ENCODE measurements at regions not wholly inside any gene's neighbourhood (a gene's known extent, or its start where the extent isn't known, plus 50 kb on each side); places are given as distances from the start of the nearest gene placed in this dataset.

GRCh38 chr13:107251341-107251740 is 683.4 kb upstream of the ARGLU1 start:
- DNase-seq (ENCODE audit: low spot score) = no peak

GRCh38 chr13:107250628-107251027 is 682.7 kb upstream of the ARGLU1 start:
- DNase-seq (ENCODE audit: low spot score) = no peak

DNA sequence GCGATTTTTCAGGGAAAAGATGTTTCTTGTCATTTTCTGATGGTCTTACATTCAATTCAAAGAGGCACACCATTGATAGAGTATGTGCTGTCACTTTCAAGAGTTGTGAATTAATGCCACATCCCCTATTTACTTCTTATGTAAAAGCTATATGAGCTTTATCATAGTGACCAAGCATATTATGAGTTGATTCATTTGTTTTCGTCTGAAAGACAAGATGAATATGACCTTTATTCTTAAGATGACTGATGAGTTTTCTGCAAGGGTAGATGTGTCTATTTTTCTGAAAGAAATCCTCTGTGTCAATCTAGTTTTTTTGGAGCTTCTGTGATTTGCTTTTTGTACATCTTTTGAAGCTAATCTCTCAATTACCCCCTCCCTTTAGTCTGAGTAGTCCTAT is 676.3 kb upstream of the ARGLU1 start:
- peak; percentile 44 for DNase-seq (ENCODE audit: low spot score)

- DNase-seq (ENCODE audit: low spot score) = no peak
Measured at GRCh38 chr13:107242138-107242537, 674.2 kb upstream of the ARGLU1 start.

- DNase-seq (ENCODE audit: low spot score) = no peak
Measured at GRCh38 chr13:107241381-107241780, 673.4 kb upstream of the ARGLU1 start.

DNA sequence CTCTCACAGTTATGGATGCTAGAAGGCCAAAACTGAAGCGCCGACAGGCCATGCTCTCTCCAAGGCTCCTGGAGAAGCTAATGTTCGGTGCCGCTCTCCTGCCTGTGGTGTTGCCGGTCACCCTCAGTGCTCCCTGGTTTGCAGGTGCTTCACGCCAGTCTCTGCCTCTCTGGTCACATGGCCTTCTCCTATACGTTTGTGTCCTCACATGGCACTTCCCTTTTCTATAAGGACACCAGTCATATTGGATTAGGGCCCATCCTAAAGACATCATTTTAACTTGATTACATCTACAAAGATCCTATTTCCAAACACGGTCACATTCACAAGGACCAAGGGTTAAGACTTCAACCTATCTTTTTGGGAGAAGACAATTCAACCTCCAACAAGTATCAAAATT is 671.3 kb upstream of the ARGLU1 start:
- DNase-seq (ENCODE audit: low spot score) = no peak

DNA sequence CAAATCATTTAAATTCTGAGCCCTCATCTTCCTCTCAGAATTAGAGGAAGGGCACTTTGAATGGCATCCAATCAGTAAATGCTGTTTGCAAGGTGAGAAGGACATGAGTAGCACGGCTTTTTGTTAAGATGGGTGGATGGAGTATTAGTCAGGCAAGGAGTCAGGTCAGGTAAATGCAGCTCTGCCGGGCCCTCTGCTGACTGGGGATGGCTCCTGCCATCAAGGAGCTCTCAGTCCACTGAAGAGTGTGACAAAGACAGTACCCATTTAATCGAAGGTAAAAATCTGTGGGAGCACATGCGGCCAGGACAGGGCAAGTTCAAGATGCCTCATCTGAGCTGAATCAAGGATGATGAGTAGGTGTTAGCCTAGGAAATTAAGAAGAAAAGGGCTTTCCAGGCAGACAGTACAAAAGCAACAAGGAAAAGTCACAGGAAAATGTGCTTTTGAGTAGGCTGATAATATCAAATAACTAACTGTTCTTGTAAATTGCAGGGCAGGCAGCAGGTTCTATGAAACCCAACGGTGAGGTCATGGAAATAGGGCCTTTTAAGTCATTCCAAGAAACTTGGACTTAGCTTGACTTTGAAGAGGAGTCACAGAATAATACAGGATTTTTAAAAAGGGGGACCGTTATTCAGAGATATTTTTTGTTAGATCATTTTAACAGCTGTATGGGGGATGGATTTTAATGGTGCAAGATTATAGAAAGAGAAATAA is 670.5 kb upstream of the ARGLU1 start:
- no peak for DNase-seq (ENCODE audit: low spot score)

DNA sequence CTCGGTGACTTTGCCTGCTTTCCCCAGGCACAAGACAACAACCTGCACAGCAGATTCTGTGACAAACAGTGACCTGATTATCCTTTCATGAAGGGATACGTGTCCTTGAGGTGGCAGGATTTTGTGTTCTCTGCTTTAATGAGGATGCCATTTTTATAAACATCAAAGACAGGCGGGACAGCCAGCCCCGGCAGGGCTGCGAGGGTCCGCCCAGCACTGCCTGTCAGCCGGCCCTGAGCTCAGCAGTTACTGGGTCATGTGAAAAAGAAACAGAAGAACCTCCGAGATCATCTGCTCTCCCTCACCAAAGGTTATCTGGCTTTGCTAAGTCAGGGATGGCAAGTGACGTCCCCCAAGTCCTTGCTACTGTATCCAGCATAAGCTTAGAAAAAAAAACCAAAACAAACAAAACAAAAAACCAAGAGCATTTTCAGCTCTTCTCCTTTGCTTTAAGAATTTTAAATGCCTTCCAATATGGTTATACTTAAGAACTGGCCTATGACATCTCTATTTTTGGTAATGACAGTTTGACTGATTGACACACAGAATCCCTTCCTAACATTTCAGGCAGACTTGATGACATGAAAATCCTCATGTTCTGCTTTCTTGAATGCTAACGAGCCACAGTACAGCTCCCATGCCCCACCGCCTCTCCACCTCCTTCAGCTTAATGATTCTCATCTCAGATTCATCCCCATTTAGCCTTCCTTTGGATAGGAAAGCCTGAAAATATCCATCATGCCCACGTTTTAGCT is 666.6 kb upstream of the ARGLU1 start:
- no peak for DNase-seq (ENCODE audit: low spot score)

- DNase-seq (ENCODE audit: low spot score) = no peak
Measured at GRCh38 chr13:107233541-107233940, 665.6 kb upstream of the ARGLU1 start.

DNA sequence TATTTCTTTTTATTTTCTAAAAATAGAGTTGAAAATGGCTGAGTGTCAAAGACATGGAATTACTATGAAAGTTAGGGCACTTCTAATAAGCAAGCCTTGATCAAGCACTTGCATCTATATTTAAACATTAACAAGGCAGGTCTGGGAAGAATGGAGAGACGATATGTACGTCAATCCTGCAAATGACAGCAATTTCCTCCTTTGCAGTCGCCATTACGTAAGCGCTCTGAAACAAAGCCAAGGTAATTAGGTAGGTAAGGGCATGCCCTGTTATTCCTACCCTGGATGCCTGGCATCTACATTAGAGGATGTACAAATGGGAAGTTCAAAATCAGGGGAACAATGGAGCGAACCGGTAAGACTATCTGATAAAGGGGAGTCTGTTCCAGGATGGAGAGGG is 664.0 kb upstream of the ARGLU1 start:
- DNase-seq (ENCODE audit: low spot score) = no peak

DNA sequence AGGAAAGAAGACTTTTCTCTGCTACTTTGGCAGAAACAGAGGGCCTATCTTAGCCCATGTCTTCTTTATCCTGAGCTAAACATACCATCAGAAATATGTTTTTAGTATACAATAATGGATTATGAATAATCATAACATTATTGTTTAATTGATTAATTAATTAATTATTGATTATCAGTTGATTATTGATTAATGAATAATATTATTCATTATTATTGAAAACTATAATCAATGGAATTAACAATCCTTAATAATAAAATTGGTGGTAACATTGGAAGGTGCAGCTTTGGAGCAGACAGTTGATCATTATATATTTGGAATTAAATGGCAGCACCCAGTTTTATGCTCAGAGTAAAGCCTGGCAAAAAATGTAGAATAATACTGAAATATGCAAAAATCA is 655.9 kb upstream of the ARGLU1 start:
- no peak for DNase-seq (ENCODE audit: low spot score)

DNA sequence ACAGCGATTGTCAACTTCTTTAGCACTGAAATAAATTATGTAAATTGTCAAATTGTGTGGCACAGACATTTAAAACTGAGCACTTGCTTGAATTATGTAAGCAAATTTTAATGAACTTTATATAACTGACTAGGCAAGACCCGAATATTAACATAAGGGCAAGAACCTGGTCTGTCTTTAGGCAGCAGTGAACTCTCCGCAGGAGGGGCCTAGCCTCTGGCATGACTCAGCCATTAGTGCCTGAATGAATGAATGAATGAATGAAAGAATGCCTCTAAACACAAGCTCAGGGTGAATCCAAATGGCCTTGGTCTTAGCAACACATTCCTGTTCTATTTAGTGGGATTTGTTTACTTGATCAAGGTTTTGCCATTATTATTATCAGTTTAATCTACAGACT is 654.7 kb upstream of the ARGLU1 start:
- DNase-seq (ENCODE audit: low spot score) = no peak

DNA sequence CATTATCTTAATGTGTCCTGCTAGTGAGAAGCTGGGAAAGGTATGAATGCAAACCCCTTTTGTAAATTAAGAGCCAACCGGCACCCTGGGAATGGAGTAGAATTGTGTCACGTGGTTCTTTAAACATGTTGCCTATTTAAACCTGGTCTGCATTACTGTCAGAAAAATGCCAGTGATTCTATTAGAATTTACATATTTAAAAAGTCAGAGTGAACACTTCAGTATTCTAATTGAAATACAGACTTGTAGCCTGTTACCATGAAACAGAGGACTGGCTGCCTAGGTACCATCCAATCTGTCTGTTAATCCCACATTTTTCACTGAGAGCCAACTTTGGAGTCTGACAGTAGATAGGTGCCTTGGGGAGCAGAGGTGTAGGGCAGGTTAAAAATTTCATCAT is 652.3 kb upstream of the ARGLU1 start:
- no peak for DNase-seq (ENCODE audit: low spot score)

DNA sequence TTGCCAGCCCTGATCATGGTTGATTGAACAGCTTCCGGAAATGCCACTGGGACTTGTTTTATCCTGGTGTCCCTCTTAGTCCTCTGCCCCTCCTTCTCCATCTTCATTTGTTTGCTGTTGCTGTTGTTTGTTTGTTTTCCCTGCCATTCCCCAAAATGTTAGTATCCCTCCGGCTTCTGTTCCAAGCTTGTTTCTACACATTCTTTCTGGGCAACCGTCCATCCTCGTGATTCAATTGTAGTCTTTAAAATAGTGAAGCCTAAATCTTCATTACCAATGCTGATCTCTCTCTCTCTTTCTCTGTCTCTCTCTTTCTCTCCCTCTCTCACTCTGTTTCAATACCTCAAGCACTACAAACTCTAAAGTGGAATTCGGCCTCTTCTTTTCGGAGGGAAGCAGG is 649.3 kb upstream of the ARGLU1 start:
- no peak for DNase-seq (ENCODE audit: low spot score)

DNA sequence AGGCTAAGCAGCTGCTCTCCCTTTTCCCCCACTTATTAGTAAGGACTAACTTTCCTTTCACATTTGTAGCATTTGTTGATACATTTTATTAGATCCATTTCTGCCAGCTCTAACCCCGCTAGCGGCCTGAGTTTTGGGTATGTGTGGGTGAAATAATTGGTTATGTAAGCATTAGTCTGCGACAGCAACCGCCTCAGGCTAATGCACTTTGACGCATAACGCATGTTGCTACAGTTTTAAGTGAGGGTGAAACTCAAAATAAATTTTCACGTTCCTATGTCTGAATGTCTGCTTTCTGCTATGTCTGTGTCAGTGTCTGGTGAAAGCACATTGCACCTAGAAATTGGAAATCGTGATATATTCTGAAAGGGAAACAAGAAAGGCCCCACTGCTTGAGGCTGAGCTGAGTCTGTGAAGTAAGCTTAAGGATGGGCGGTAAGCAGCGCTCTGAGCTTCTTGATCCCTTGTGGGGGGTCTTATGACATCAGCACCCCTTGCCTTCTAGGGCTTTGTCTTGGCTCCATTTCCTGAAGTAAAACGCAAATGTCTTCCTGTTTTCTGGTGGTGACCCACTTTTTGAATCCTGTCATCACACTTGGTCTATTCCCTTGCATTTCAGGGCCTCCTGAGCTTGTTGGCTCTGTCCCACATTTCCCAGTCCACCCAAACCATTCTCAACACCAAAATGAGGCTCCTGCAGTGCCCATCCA is 648.3 kb upstream of the ARGLU1 start:
- no peak for DNase-seq (ENCODE audit: low spot score)

DNA sequence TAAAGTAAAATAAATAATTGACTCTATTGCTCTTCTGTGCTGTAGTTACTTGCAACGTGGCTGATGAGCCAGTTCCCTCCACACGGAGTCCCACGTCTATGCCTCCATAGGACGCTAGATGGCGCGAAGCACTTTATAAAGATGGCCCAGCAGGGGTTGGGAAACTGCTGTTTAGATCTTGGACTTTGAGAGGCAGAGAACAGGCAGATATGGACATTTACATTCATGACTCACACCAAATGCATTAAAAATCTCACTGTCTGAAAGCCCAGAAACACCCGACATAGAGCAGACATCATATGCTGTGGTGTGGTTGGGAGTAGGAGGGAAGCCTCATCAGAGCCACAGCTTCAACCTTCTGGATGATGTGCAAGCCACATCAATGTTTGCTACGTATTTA is 643.1 kb upstream of the ARGLU1 start:
- peak; percentile 55 for DNase-seq (ENCODE audit: low spot score)

DNA sequence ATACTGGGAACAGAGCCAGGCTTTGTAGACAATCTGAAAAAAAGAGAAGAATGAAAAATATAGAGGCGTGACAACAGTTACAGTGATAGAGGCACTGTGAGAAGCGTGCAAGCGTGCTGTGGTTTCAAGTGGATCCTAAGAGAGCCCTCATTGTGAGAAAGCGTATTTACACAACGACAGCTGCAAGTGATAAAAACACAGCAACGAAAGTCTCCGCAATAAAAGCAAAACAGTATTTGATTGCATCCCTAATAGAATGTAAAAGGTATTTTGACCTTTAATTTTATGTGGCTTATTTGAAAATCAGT is 642.7 kb upstream of the ARGLU1 start:
- no peak for DNase-seq (ENCODE audit: low spot score)

DNA sequence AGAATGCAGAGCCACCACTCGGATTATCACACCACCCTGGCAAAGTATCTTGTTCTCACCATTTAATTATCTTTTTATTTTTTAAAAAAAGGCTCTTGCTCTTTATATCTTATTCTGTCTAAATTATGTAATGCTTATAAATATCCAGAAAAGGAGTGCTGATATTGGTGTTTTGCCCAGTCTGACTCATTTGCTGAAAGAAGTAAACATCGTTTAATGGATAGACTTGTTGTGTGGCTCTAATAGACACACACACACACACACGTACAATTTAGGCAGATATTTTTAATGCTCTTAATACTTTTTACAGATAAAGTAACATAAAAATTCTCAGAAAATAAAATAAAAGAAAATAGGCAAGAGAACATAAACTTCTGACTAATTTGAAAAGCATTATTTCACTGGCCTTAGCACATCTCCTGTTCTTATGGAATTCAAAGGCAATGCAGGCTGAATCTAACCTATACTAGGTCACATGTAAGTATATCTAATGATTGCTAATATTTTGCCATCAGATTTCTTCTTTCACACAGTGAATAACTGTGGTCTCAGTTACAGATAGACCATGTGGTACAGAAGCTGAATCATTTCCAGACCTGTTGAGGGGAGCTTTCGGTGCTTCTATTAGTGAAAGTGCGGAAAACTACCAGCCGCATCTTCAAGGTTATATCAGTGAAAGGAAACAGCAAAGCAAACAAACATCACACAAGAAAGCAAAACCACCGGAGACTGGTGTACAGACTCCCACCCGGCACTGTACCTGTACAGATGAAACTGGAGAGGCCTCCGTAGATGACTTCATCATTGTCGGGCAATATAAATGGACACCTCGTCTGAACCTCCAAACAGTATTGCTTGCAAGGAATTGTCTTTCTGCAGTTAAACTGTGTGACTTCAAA is 642.1 kb upstream of the ARGLU1 start:
- no peak for DNase-seq (ENCODE audit: low spot score)

GRCh38 chr13:107208889-107209288 is 641.0 kb upstream of the ARGLU1 start:
- no peak for DNase-seq (ENCODE audit: low spot score)

GRCh38 chr13:107205318-107206104 is 637.6 kb upstream of the ARGLU1 start:
- peak; percentile 56 for DNase-seq (ENCODE audit: low spot score)

DNA sequence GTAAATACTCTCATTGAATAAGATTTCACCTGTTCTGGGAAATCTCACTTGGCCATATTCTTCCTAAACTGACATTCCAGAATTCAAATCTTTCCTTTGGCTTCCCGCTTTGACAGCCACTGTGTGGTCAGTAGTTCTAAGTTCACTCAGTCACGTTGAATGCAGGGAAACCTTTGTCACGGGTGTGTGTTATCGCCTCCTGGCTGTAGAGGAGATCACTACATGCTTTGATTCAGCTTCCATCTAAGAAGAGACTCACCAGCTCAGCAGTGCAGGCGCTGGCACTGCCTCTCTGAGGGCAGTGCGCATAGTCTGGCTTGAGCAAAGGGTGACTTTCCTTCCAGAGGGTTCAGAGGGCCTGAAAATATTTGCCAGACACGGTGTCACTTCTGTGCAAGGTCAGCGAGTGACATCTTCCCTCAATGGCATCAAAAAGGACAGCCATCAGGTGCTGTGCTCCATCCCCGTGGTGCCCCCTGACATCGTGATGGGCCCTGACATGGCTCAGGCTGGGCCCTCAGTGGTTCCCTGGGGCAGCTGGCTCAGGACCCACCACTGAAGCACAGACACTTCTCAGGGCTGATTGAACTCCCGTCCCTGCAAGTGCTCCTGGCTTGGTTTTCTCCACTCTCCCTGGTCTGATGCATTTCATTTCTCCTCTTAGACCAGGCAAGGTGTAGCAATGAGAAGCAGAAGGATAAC is 635.4 kb upstream of the ARGLU1 start:
- DNase-seq (ENCODE audit: low spot score) = peak; percentile 57
